Gastrocnemius medialis (tissue), 4 donors: ENCODE measurements at regions not wholly inside any gene's neighbourhood (a gene's known extent, or its start where the extent isn't known, plus 50 kb on each side); places are given as distances from the start of the nearest gene placed in this dataset.

Experiments
- ATAC-seq, 2 donors: fragments of 150-250 bp; one replicate each; pipeline ENCODE4 v1.9.1; 2016
- DNase-seq, 2 donors: peaks; one replicate each; pipeline ENCODE4 v3.0.0-alpha.2; 2019
- H3K27ac ChIP-seq, 4 donors: fragments of 200-600 bp; sonication (generic); 1 replicate in 1 of 4; 2 replicates in 3 of 4; pipeline ENCODE4 v1.5.1; 2016 to 2018; ENCODE audit warnings: mild to moderate bottlenecking in 2 of 4, moderate library complexity in 1 of 4
- H3K27me3 ChIP-seq, 3 donors: fragments of 200-600 bp; sonication (generic) in 2 of 3; 1 replicate in 1 of 3; 2 replicates in 2 of 3; pipeline versions ENCODE4 v1.5.1 to v1.6.0; 2016 to 2019; ENCODE audit warnings: mild to moderate bottlenecking in 1 of 3, moderate library complexity in 1 of 3
- H3K36me3 ChIP-seq, 2 donors: fragments of 200-600 bp; sonication (generic) in 1 of 2; one replicate each; pipeline ENCODE4 v1.5.1; 2017 to 2018
- H3K4me1 ChIP-seq, 2 donors: fragments of 200-600 bp; sonication (generic) in 1 of 2; one replicate each; pipeline ENCODE4 v1.5.1; 2016 to 2017; ENCODE audit warnings: mild to moderate bottlenecking in 2 of 2
- H3K4me3 ChIP-seq, 4 donors: fragments of 200-600 bp; sonication (generic) in 3 of 4; 1 replicate in 1 of 4; 2 replicates in 3 of 4; pipeline ENCODE4 v1.5.1; 2016 to 2019; ENCODE audit warnings: mild to moderate bottlenecking in 2 of 4
- H3K9me3 ChIP-seq, 3 donors: fragments of 200-600 bp; sonication (generic) in 2 of 3; 1 replicate in 1 of 3; 2 replicates in 2 of 3; pipeline ENCODE4 v1.5.1; 2016 to 2019
- CTCF ChIP-seq, 5 experiments: fragments of 450-650 bp in 3 of 5; fragments of 200-600 bp in 2 of 5; sonication (generic) in 2 of 5; IDR thresholded peaks in 4 of 5; conservative IDR thresholded peaks in 1 of 5; 1 replicate in 4 of 5; 2 replicates in 1 of 5; pipeline ENCODE4 v1.5.1; 2016 to 2019; ENCODE audit warnings: antibody characterized with exemption in 5 of 5, mild to moderate bottlenecking in 3 of 5, moderate library complexity in 3 of 5
- POLR2A ChIP-seq, 2 donors: fragments of 450-650 bp; IDR thresholded peaks; one replicate each; pipeline ENCODE4 v1.6.1; 2017; ENCODE audit warnings: antibody characterized with exemption in 2 of 2, mild to moderate bottlenecking in 2 of 2, moderate library complexity in 2 of 2
- in situ Hi-C, 4 donors: fragments of 200-750 bp; cut with MboI; loops; one replicate each; pipeline versions ENCODE4 v1.15.0 to v1.8.0; 2017; ENCODE audit warnings: low sequenced_read_pairs in 4 of 4
- intact Hi-C: fragments of 100-400 bp; cut with DNase I; formaldehyde crosslinking; loops from one replicate; pipeline ENCODE4 v1.15.1; 2023; ENCODE audit warnings: low total_unique reads

GRCh38 chr13:40139896-40140520, 484.5 kb downstream of the COG6 start:
- TF ChIP-seq POLR2A (IDR thresholded peaks at IDR 0.05): no peak
- no peak for TF ChIP-seq CTCF (IDR thresholded peaks at IDR 0.05 in 4 of 5, conservative IDR thresholded peaks at IDR 0.05 in 1 of 5)
- no peaks in the 10 kb centered on the region for H3K9me3 ChIP-seq
- H3K27ac ChIP-seq: no peak overlapping the region
- H3K4me3 ChIP-seq: no peak overlapping the region
- DNase-seq: no peak
- no peaks in the 10 kb centered on the region for H3K4me1 ChIP-seq
- no peak for ATAC-seq
- H3K36me3 ChIP-seq: no peaks in the 10 kb centered on the region
- no peaks in the 10 kb centered on the region for H3K27me3 ChIP-seq
- in situ Hi-C loops (no loop called here), intact Hi-C loops (no loop called here)

DNA sequence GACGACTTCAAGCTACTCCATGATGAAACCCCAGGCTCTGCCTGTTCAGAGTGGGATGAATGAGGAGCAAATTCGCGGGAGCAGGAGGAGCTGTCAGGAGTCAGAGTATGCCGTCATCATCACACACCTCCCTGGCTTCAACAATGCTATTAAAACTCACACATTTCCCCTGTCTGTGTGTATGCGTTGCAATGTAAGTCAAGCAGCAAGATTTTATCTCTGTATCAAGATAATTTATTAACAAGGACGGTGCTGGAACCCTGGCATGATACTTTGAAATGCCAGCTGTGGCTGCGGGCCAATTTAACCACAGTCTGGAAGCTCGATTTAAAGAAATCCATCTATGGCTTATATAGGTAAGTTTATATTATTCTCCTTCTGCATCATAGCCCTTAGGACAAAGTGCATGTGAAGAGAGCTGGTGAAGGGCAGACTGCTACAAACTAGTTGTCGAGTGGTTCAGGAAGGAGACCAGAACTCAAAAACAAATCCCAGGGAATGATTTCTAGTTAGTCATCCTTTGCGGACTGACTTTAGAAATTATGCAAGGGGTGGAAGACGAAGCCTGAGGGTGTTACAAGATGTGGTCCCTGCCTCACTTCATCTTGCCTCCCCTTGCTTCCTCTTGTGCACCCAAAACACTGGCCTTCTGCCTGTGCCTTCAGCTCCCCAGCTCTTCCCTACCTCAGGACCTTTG, 486.5 kb downstream of the COG6 start:
- DNase-seq (no peak), ATAC-seq (no peak)
- no peaks in the 10 kb centered on the region for H3K9me3 ChIP-seq
- no peak for TF ChIP-seq POLR2A (IDR thresholded peaks at IDR 0.05)
- TF ChIP-seq CTCF (IDR thresholded peaks at IDR 0.05 in 4 of 5, conservative IDR thresholded peaks at IDR 0.05 in 1 of 5): no peak
- in situ Hi-C loops: no loop called here
- H3K27ac ChIP-seq: no peak overlapping the region
- peaks cover 0 to 4% of the 10 kb centered on the region in 2 donors for H3K4me1 ChIP-seq
- no peaks in the 10 kb centered on the region for H3K27me3 ChIP-seq
- no peak overlapping the region for H3K4me3 ChIP-seq
- H3K36me3 ChIP-seq: no peaks in the 10 kb centered on the region
- intact Hi-C loops: no loop called here

GRCh38 chr13:40143106-40143505, 487.6 kb downstream of the COG6 start:
- in situ Hi-C loops: no loop called here
- H3K4me3 ChIP-seq: no peak overlapping the region

DNA sequence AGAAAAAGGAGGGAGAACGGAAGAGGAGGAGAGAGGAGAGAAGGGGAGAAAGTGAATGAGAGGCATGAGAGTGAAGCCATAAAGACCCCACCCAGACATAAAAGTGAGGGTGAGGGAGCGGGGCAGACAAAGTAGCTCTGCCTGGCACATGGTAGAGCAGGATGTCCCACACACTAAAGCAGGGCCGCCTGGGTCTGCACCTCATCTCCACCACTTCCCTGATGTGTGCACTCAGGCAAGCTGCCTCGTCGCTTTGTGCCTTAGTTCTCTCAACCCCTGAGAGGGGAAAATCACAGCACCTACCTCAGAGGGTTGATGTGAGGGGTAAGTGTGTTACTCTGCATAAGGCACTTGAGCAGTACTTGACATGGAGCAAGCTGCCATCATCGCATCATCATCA, 488.1 kb downstream of the COG6 start:
- H3K27ac ChIP-seq: no peak overlapping the region
- no peak for ATAC-seq
- no peaks in the 10 kb centered on the region for H3K9me3 ChIP-seq
- intact Hi-C loops (no loop called here), in situ Hi-C loops (no loop called here)
- H3K36me3 ChIP-seq: no peaks in the 10 kb centered on the region
- no peak overlapping the region for H3K4me3 ChIP-seq
- H3K4me1 ChIP-seq: peaks cover 0 to 4% of the 10 kb centered on the region in 2 donors
- no peaks in the 10 kb centered on the region for H3K27me3 ChIP-seq
- TF ChIP-seq CTCF (IDR thresholded peaks at IDR 0.05 in 4 of 5, conservative IDR thresholded peaks at IDR 0.05 in 1 of 5): no peak
- no peak for TF ChIP-seq POLR2A (IDR thresholded peaks at IDR 0.05)
- DNase-seq: no peak

More at GRCh38 chr13:40143106-40143505, 487.6 kb downstream of the COG6 start:
- TF ChIP-seq POLR2A (IDR thresholded peaks at IDR 0.05) (no peak), CTCF (IDR thresholded peaks at IDR 0.05 in 4 of 5, conservative IDR thresholded peaks at IDR 0.05 in 1 of 5) (no peak)
- Histone ChIP-seq H3K4me1 (peaks cover 0 to 4% of the 10 kb centered on the region in 2 donors), H3K27me3 (no peaks in the 10 kb centered on the region), H3K27ac (no peak overlapping the region), H3K9me3 (no peaks in the 10 kb centered on the region), H3K36me3 (no peaks in the 10 kb centered on the region)
- no peak for ATAC-seq
- intact Hi-C loops: no loop called here
- no peak for DNase-seq
